ENCODE measurements at regions not wholly inside any gene's neighbourhood (a gene's known extent, or its start where the extent isn't known, plus 50 kb on each side); places are given as distances from the start of the nearest gene placed in this dataset.

DNA sequence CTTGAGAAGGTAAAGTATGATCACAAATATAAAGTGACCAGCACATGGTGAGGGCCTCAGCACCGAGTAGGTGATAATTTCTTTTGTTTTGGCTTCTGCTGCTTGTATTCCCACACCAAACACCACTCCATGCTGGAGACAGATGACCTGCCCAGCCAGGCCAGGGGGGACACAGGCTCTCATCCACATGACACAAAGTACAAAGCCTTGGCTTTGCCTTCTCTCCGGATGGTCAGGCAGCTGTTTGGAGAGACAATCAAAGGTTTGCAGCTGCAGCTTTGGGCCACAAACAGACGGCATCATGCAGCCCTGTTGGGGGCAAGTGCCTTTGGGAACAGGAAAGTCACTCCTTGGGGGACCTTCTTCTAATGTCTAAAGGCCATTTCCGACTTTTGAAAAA is 226.2 kb upstream of the KLF4 start:
- TF ChIP-seq, protein P1, sequence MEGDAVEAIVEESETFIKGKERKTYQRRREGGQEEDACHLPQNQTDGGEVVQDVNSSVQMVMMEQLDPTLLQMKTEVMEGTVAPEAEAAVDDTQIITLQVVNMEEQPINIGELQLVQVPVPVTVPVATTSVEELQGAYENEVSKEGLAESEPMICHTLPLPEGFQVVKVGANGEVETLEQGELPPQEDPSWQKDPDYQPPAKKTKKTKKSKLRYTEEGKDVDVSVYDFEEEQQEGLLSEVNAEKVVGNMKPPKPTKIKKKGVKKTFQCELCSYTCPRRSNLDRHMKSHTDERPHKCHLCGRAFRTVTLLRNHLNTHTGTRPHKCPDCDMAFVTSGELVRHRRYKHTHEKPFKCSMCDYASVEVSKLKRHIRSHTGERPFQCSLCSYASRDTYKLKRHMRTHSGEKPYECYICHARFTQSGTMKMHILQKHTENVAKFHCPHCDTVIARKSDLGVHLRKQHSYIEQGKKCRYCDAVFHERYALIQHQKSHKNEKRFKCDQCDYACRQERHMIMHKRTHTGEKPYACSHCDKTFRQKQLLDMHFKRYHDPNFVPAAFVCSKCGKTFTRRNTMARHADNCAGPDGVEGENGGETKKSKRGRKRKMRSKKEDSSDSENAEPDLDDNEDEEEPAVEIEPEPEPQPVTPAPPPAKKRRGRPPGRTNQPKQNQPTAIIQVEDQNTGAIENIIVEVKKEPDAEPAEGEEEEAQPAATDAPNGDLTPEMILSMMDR (IDR thresholded peaks at IDR 0.05) = no peak
- no peak for TF ChIP-seq POLR2A (IDR thresholded peaks at IDR 0.05)
- TF ChIP-seq POLR2AphosphoS5 (IDR thresholded peaks at IDR 0.05) = no peak
